Activated naive CD4-positive, alpha-beta T cell treated with anti-CD3 and anti-CD28 coated beads, Interleukin-2, amount 50 U/mL, for 72 hours (primary cell): ENCODE measurements at regions not wholly inside any gene's neighbourhood (a gene's known extent, or its start where the extent isn't known, plus 50 kb on each side); places are given as distances from the start of the nearest gene placed in this dataset.
"Not testable (repeated sequence)": the region's sequence is repeated elsewhere in the genome, so short reads cannot be mapped to it uniquely, and the experiment has no call there.

Source experiments
- ATAC-seq, 2 donors: fragments of 150-1000 bp; cut with Tn5 transposase; 2 replicates each; pipeline ENCODE4 v1.10.0; 2021; ENCODE audit warnings: mild to moderate bottlenecking in 2 of 2, moderate library complexity in 2 of 2
- DNase-seq, 2 donors: peaks; one replicate each; pipeline ENCODE4 v3.0.0; 2021 to 2022; ENCODE audit warnings: low spot score in 2 of 2
- H3K27ac Mint-ChIP-seq, 2 donors: one replicate each; pipeline ENCODE4 v1.8.0; 2022; ENCODE audit warnings: mild to moderate bottlenecking in 2 of 2, mixed read lengths in 2 of 2
- H3K36me3 Mint-ChIP-seq, 2 donors: one replicate each; pipeline ENCODE4 v1.8.0; 2022; ENCODE audit warnings: mixed read lengths in 2 of 2
- H3K9me3 Mint-ChIP-seq, 2 donors: one replicate each; pipeline ENCODE4 v1.8.0; 2022; ENCODE audit warnings: mixed read lengths in 2 of 2

GRCh38 chr14:105891221-105891602 is 364.8 kb downstream of the TMEM121 start:
- Mint-ChIP-seq H3K27ac (no peak overlapping the region), H3K36me3 (peaks cover 0 to 9% of the 10 kb centered on the region in 2 donors), H3K9me3 (no peaks in the 10 kb centered on the region)
- no peak for ATAC-seq
- no peak for DNase-seq

- ATAC-seq = no peak
- DNase-seq = peak in 1 of 2 donors; percentile 42
- Mint-ChIP-seq H3K27ac (no peak overlapping the region), H3K9me3 (no peaks in the 10 kb centered on the region), H3K36me3 (peaks cover 0 to 9% of the 10 kb centered on the region in 2 donors)
Observed at GRCh38 chr14:105891631-105892452, 365.5 kb downstream of the TMEM121 start.

- not testable (repeated sequence) for H3K27ac Mint-ChIP-seq, H3K9me3 Mint-ChIP-seq, H3K36me3 Mint-ChIP-seq, ATAC-seq
- peak in 1 of 2 donors; percentile 35 for DNase-seq
Observed at GRCh38 chr14:105892453-105893441, 366.4 kb downstream of the TMEM121 start.

GRCh38 chr14:105893686-105894085 is 367.3 kb downstream of the TMEM121 start:
- not testable (repeated sequence) for ATAC-seq, H3K27ac Mint-ChIP-seq, H3K36me3 Mint-ChIP-seq, H3K9me3 Mint-ChIP-seq
- DNase-seq = peak in 1 of 2 donors; percentile 18

GRCh38 chr14:105894125-105894977 is 368.0 kb downstream of the TMEM121 start:
- H3K36me3 Mint-ChIP-seq = no peaks in the 10 kb centered on the region
- no peak overlapping the region for H3K27ac Mint-ChIP-seq
- ATAC-seq (no peak), DNase-seq (peak in 1 of 2 donors; percentile 48)
- H3K9me3 Mint-ChIP-seq = no peaks in the 10 kb centered on the region

- no peak for ATAC-seq
- no peaks in the 10 kb centered on the region for H3K9me3 Mint-ChIP-seq
- DNase-seq = peak in 1 of 2 donors; percentile 40
Observed at GRCh38 chr14:105894978-105895881, 368.8 kb downstream of the TMEM121 start.

GRCh38 chr14:105896206-105896605 is 369.8 kb downstream of the TMEM121 start:
- H3K27ac Mint-ChIP-seq, DNase-seq, H3K36me3 Mint-ChIP-seq, H3K9me3 Mint-ChIP-seq: not testable (repeated sequence)
- peak in 1 of 2 donors; percentile 46 for ATAC-seq

More at GRCh38 chr14:105894978-105895881, 368.8 kb downstream of the TMEM121 start:
- Mint-ChIP-seq H3K36me3 (no peaks in the 10 kb centered on the region), H3K27ac (no peak overlapping the region)

- DNase-seq, H3K36me3 Mint-ChIP-seq, H3K27ac Mint-ChIP-seq, H3K9me3 Mint-ChIP-seq: not testable (repeated sequence)
- ATAC-seq = peak in 1 of 2 donors; percentile 91
Observed at GRCh38 chr14:105896961-105897724, 370.8 kb downstream of the TMEM121 start.

- no peaks in the 10 kb centered on the region for H3K9me3 Mint-ChIP-seq
- ATAC-seq = no peak
- DNase-seq = no peak
- no peak overlapping the region for H3K27ac Mint-ChIP-seq
- no peaks in the 10 kb centered on the region for H3K36me3 Mint-ChIP-seq
Observed at GRCh38 chr14:105897725-105898113, 371.3 kb downstream of the TMEM121 start.

GRCh38 chr14:105898482-105899010 is 372.2 kb downstream of the TMEM121 start:
- ATAC-seq (no peak), DNase-seq (no peak)
- no peak overlapping the region for H3K27ac Mint-ChIP-seq
- H3K9me3 Mint-ChIP-seq = no peaks in the 10 kb centered on the region
- no peaks in the 10 kb centered on the region for H3K36me3 Mint-ChIP-seq

GRCh38 chr14:105899071-105899641 is 372.8 kb downstream of the TMEM121 start:
- Mint-ChIP-seq H3K27ac (no peak overlapping the region), H3K36me3 (no peaks in the 10 kb centered on the region), H3K9me3 (no peaks in the 10 kb centered on the region)
- no peak for ATAC-seq
- no peak for DNase-seq

- DNase-seq (no peak), ATAC-seq (no peak)
- no peaks in the 10 kb centered on the region for H3K36me3 Mint-ChIP-seq
- no peak overlapping the region for H3K27ac Mint-ChIP-seq
- no peaks in the 10 kb centered on the region for H3K9me3 Mint-ChIP-seq
Observed at GRCh38 chr14:105899657-105900397, 373.4 kb downstream of the TMEM121 start.

GRCh38 chr14:105900398-105901160 is 374.2 kb downstream of the TMEM121 start:
- DNase-seq = no peak

More at GRCh38 chr14:105900398-105901160, 374.2 kb downstream of the TMEM121 start:
- no peak for ATAC-seq
- Mint-ChIP-seq H3K27ac (peak overlapping the region in 1 of 2 donors; percentile 74), H3K9me3 (no peaks in the 10 kb centered on the region), H3K36me3 (no peaks in the 10 kb centered on the region)
